Panc1 (cell line): ENCODE measurements at regions not wholly inside any gene's neighbourhood (a gene's known extent, or its start where the extent isn't known, plus 50 kb on each side); places are given as distances from the start of the nearest gene placed in this dataset.

ENCODE experiments used
- ATAC-seq: fragments of 200-7000 bp; cut with Tn5 transposase; 2 replicates; pipeline ENCODE4 v1.9.1; 2020; ENCODE audit warnings: mild to moderate bottlenecking, moderate library complexity
- BruUV-seq: library from RNA; stranded (reverse); fragments of 400-500 nt; replicated peaks from 2 replicates; lab custom pipeline; 2021; lab: Mats Ljungman, UMichigan
- CTCF ChIA-PET: fragments of 300-600 bp; sonication (Branson Sonifier 250); formaldehyde crosslinking; loops from one replicate; lab custom pipeline; 2022; ENCODE audit warnings: antibody characterized with exemption; lab: Charles Lee
- POLR2A ChIA-PET: fragments of 300-600 bp; sonication (Branson Sonifier 250); formaldehyde crosslinking; loops from one replicate; lab custom pipeline; 2022; ENCODE audit warnings: antibody characterized with exemption; lab: Charles Lee
- DNase-seq: peaks from one replicate; pipeline ENCODE4 v3.0.0-alpha.2; 2010; ENCODE audit warnings: low read depth, low spot score
- H3K27ac ChIP-seq: 2 replicates; pipeline ENCODE4 v1.5.1; 2011; ENCODE audit warnings: mild to moderate bottlenecking, low read length, inconsistent platforms
- H3K27me3 ChIP-seq: fragments of 200-500 bp; sonication (Bioruptor generic); 2 replicates; pipeline ENCODE4 v1.6.0; 2014; ENCODE audit warnings: low read length, inconsistent platforms; ENCODE audit not compliant: control insufficient read depth, insufficient read depth
- H3K36me3 ChIP-seq: fragments of 200-500 bp; sonication (Bioruptor generic); 2 replicates; pipeline ENCODE4 v1.5.1; 2014; ENCODE audit warnings: inconsistent platforms, mild to moderate bottlenecking, low read length, moderate library complexity; ENCODE audit not compliant: control insufficient read depth, insufficient read depth
- H3K4me1 ChIP-seq: 2 replicates; pipeline ENCODE4 v1.5.1; 2011; ENCODE audit warnings: inconsistent platforms, mild to moderate bottlenecking, low read length, moderate library complexity; ENCODE audit not compliant: control insufficient read depth, insufficient read depth
- H3K4me3 ChIP-seq, 2 experiments: 2 replicates each; pipeline ENCODE4 v1.5.1; 2011 to 2012; ENCODE audit warnings: low read depth in 2 of 2, low read length in 2 of 2, mild to moderate bottlenecking in 2 of 2, inconsistent platforms in 1 of 2, moderate library complexity in 1 of 2
- H3K9me3 ChIP-seq: fragments of 200-500 bp; sonication (Bioruptor generic); 2 replicates; pipeline ENCODE4 v1.5.1; 2014; ENCODE audit warnings: low read depth, mild to moderate bottlenecking, inconsistent platforms, low read length, moderate library complexity; ENCODE audit not compliant: control insufficient read depth, insufficient read depth
- CTCF ChIP-seq: fragments of 450-650 bp; IDR thresholded peaks from 2 replicates; pipeline ENCODE4 v1.5.1; 2017; ENCODE audit warnings: mild to moderate bottlenecking
- POLR2AphosphoS5 ChIP-seq: IDR thresholded peaks from 2 replicates; pipeline ENCODE4 v1.6.1; 2012; ENCODE audit warnings: mild to moderate bottlenecking, low read depth, low read length, moderate library complexity
- REST ChIP-seq, 2 experiments: IDR thresholded peaks; 2 replicates each; pipeline ENCODE4 v1.6.1; 2011 to 2012; ENCODE audit warnings: low read depth in 2 of 2, control low read depth in 1 of 2, low read length in 1 of 2, mild to moderate bottlenecking in 1 of 2, moderate library complexity in 1 of 2; ENCODE audit not compliant: insufficient read depth in 1 of 2
- SIN3A ChIP-seq: IDR thresholded peaks from 2 replicates; pipeline ENCODE4 v1.6.1; 2012; ENCODE audit warnings: low read depth, mild to moderate bottlenecking, low read length, moderate library complexity, borderline replicate concordance; ENCODE audit not compliant: insufficient read depth
- TCF7L2 ChIP-seq: IDR thresholded peaks from 2 replicates; pipeline ENCODE4 v1.6.1; 2011; ENCODE audit warnings: mild to moderate bottlenecking, low read depth, low read length, inconsistent platforms
- in situ Hi-C: cut with HindIII; loops from 2 replicates; pipeline ENCODE4 v1.10.0; 2016; ENCODE audit warnings: low sequenced_read_pairs, low pct_unique_long_range_greater_than_20kb
- intact Hi-C: fragments of 100-400 bp; cut with micrococcal nuclease; formaldehyde crosslinking; loops from one replicate; pipeline ENCODE4 v1.10.0; 2022; ENCODE audit not compliant: unreplicated experiment

GRCh38 chr1:170284512-170284911 lies 138.8 kb downstream of the NTMT2 start:
- ATAC-seq (no peak), DNase-seq (no peak)
- TF ChIP-seq TCF7L2 (no peak), REST (IDR thresholded peaks at IDR 0.05; ENCODE audit: insufficient read depth in 1 of 2, low read depth in 2 of 2, low read length in 1 of 2) (no peak), POLR2AphosphoS5 (no peak), CTCF (no peak), SIN3A (no peak)
- Histone ChIP-seq H3K27ac (no peak overlapping the region), H3K4me3 (no peak overlapping the region), H3K9me3 (no peaks in the 10 kb centered on the region), H3K27me3 (no peaks in the 10 kb centered on the region), H3K4me1 (no peaks in the 10 kb centered on the region), H3K36me3 (no peaks in the 10 kb centered on the region)
- intact Hi-C loops: no loop called here
- in situ Hi-C loops: no loop called here
- no TSS peak for BruUV-seq
- CTCF ChIA-PET: no interaction called here
- POLR2A ChIA-PET: no interaction called here

GRCh38 chr1:170284951-170285350 lies 139.2 kb downstream of the NTMT2 start:
- H3K9me3 ChIP-seq: no peaks in the 10 kb centered on the region
- no TSS peak for BruUV-seq
- in situ Hi-C loops: no loop called here
- DNase-seq (no peak), ATAC-seq (no peak)
- no peaks in the 10 kb centered on the region for H3K36me3 ChIP-seq
- no peak overlapping the region for H3K27ac ChIP-seq
- no peak for TF ChIP-seq REST (IDR thresholded peaks at IDR 0.05; ENCODE audit: insufficient read depth in 1 of 2, low read depth in 2 of 2, low read length in 1 of 2)
- TF ChIP-seq TCF7L2: no peak
- no peak for TF ChIP-seq SIN3A
- no peak for TF ChIP-seq CTCF
- no peak for TF ChIP-seq POLR2AphosphoS5
- intact Hi-C loops: no loop called here
- no peaks in the 10 kb centered on the region for H3K4me1 ChIP-seq
- POLR2A ChIA-PET: no interaction called here
- CTCF ChIA-PET: no interaction called here
- H3K4me3 ChIP-seq: no peak overlapping the region
- H3K27me3 ChIP-seq: no peaks in the 10 kb centered on the region
